ENCODE measurements at regions not wholly inside any gene's neighbourhood (a gene's known extent, or its start where the extent isn't known, plus 50 kb on each side); places are given as distances from the start of the nearest gene placed in this dataset.

DNA sequence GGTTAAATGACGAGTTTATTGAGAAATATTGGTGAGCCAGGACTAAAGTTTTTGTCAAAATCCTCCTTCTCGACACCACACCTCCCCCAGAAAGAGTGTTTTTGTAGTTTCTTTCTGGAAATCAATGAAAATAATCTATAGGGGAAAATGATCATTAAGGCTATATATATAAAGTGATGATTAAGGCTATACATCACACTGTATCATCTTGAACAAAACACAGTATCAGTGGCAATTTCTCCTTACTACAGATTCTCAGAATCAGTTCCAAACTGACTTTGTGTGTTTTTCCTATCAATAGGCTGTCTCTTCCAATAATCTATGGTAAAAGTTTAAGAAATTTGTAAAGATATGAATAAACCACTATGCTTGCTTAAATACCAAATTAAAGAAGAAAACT is 81.7 kb downstream of the IFNG-AS1 start:
- Mint-ChIP-seq H3K36me3 (ENCODE audit: low read depth) (peaks cover 6% of the 10 kb centered on the region), H3K9me3 (peaks cover 14% of the 10 kb centered on the region)

More for the DNA sequence above, 81.7 kb downstream of the IFNG-AS1 start:
- intact Hi-C loops (cut with micrococcal nuclease): no loop called here
- ChIA-PET POLR2A (no interaction called here), CTCF (no interaction called here)
- H3K4me1 Mint-ChIP-seq: peaks cover 27% of the 10 kb centered on the region
- TF ChIP-seq, protein P1, sequence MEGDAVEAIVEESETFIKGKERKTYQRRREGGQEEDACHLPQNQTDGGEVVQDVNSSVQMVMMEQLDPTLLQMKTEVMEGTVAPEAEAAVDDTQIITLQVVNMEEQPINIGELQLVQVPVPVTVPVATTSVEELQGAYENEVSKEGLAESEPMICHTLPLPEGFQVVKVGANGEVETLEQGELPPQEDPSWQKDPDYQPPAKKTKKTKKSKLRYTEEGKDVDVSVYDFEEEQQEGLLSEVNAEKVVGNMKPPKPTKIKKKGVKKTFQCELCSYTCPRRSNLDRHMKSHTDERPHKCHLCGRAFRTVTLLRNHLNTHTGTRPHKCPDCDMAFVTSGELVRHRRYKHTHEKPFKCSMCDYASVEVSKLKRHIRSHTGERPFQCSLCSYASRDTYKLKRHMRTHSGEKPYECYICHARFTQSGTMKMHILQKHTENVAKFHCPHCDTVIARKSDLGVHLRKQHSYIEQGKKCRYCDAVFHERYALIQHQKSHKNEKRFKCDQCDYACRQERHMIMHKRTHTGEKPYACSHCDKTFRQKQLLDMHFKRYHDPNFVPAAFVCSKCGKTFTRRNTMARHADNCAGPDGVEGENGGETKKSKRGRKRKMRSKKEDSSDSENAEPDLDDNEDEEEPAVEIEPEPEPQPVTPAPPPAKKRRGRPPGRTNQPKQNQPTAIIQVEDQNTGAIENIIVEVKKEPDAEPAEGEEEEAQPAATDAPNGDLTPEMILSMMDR (IDR thresholded peaks at IDR 0.05): no peak
- H3K27me3 Mint-ChIP-seq: no peaks in the 10 kb centered on the region
- DNase-seq (no peak), ATAC-seq (ENCODE audit: low read depth) (no peak)
- no peak overlapping the region for H3K4me3 Mint-ChIP-seq
- H3K27ac Mint-ChIP-seq: no peak overlapping the region

All from activated B cell treated with CpG ODN at 0.5 μM for 24 hours (primary cell).